Upper lobe of left lung (tissue), 4 donors: ENCODE measurements at regions not wholly inside any gene's neighbourhood (a gene's known extent, or its start where the extent isn't known, plus 50 kb on each side); places are given as distances from the start of the nearest gene placed in this dataset.

Experiments used
- CTCF ChIP-seq, 6 experiments: fragments of 450-650 bp in 4 of 6; fragments of 200-600 bp in 2 of 6; sonication (generic) in 2 of 6; IDR thresholded peaks; one replicate each; pipeline ENCODE4 v1.5.1; 2016 to 2019; ENCODE audit warnings: antibody characterized with exemption in 6 of 6
- EP300 ChIP-seq, 4 donors: sonication (generic); formaldehyde crosslinking; IDR thresholded peaks; one replicate each; pipeline ENCODE4 v1.5.1; 2017; ENCODE audit warnings: antibody characterized with exemption in 4 of 4, control low read depth in 2 of 4
- POLR2A ChIP-seq, 4 donors: fragments of 450-650 bp; IDR thresholded peaks; one replicate each; pipeline ENCODE4 v1.5.1; 2016 to 2017; ENCODE audit warnings: antibody characterized with exemption in 4 of 4, mild to moderate bottlenecking in 2 of 4
- POLR2AphosphoS5 ChIP-seq, 2 donors: sonication (generic); formaldehyde crosslinking; IDR thresholded peaks; one replicate each; pipeline ENCODE4 v1.5.1; 2017; ENCODE audit warnings: antibody characterized with exemption in 2 of 2

- no peak for TF ChIP-seq POLR2AphosphoS5 (IDR thresholded peaks at IDR 0.05)
- TF ChIP-seq CTCF (IDR thresholded peaks at IDR 0.05) = no peak
- TF ChIP-seq POLR2A (IDR thresholded peaks at IDR 0.05) = no peak
- no peak for TF ChIP-seq EP300 (IDR thresholded peaks at IDR 0.05)
Measured at GRCh38 chr10:8507156-8507555, 452.7 kb downstream of the GATA3 start.
